HepG2 (cell line): ENCODE measurements at regions not wholly inside any gene's neighbourhood (a gene's known extent, or its start where the extent isn't known, plus 50 kb on each side); places are given as distances from the start of the nearest gene placed in this dataset.

ENCODE experiments used
- ATAC-seq: fragments of 200-7000 bp; cut with Tn5 transposase; 3 replicates; pipeline ENCODE4 v1.9.1; 2020; ENCODE audit warnings: mild to moderate bottlenecking, moderate library complexity
- BruUV-seq: library from RNA; stranded (reverse); fragments of 400-500 nt; replicated peaks from 2 replicates; lab custom pipeline; 2021; lab: Mats Ljungman, UMichigan
- CTCF ChIA-PET: fragments of 300-600 bp; formaldehyde crosslinking; extraction: SDS; loops from one replicate; lab custom pipeline; 2021; ENCODE audit warnings: low total read pairs, inconsistent platforms, low intra/inter-chr PET ratio; lab: Yijun Ruan, JAX
- POLR2A ChIA-PET: fragments of 350-600 bp; sonication (Branson Sonifier 250); formaldehyde crosslinking; loops from one replicate; lab custom pipeline; 2020; ENCODE audit warnings: antibody characterized with exemption, inconsistent platforms; lab: Yijun Ruan, JAX
- DNase-seq: peaks from one replicate; pipeline ENCODE4 v3.0.0-alpha.2; 2015; ENCODE audit warnings: low spot score
- FAIRE-seq: peaks from 3 replicates; lab custom pipeline; 2011; peaks lifted over from hg19 to GRCh38; lab: Jason Lieb, UNC
- H2AFZ ChIP-seq: one replicate; pipeline ENCODE4 v1.6.1; 2011; ENCODE audit warnings: low read length, inconsistent platforms
- H3K27ac ChIP-seq: fragments of 300-600 bp; 3 replicates; pipeline ENCODE4 v1.8.0; 2011; ENCODE audit warnings: mixed run types, mild to moderate bottlenecking, mixed read lengths, low read length, inconsistent platforms; ENCODE audit not compliant: insufficient read depth; ENCODE audit errors: extremely low read length
- H3K27me3 ChIP-seq, 2 experiments: fragments of 200-600 bp in 1 of 2; 2 replicates in 1 of 2; 3 replicates in 1 of 2; pipeline versions ENCODE4 v1.6.0 to v1.8.0; 2011; ENCODE audit warnings: low read length in 2 of 2, mild to moderate bottlenecking in 2 of 2, moderate library complexity in 2 of 2, inconsistent platforms in 1 of 2; ENCODE audit not compliant: insufficient read depth in 2 of 2, control insufficient read depth in 1 of 2
- H3K36me3 ChIP-seq, 2 experiments: fragments of 200-600 bp in 1 of 2; replicated peaks in 1 of 2; 2 replicates in 1 of 2; 3 replicates in 1 of 2; pipeline versions ENCODE4 v1.5.1 to v1.8.0; 2011; ENCODE audit warnings: low read length in 2 of 2, inconsistent platforms in 1 of 2; ENCODE audit not compliant: insufficient read depth in 2 of 2, control insufficient read depth in 1 of 2
- H3K4me1 ChIP-seq: 2 replicates; pipeline ENCODE4 v1.5.1; 2012; ENCODE audit warnings: low read length, inconsistent platforms; ENCODE audit not compliant: insufficient read depth
- H3K4me2 ChIP-seq: 2 replicates; pipeline ENCODE4 v1.6.0; 2011; ENCODE audit warnings: low read depth, low read length, inconsistent platforms
- H3K4me3 ChIP-seq, 3 experiments: fragments of 200-600 bp in 1 of 3; sonication (generic), shearing (Covaris generic) in 1 of 3; replicated peaks in 1 of 3; 2 replicates each; pipeline ENCODE4 v1.5.1; 2011 to 2016; ENCODE audit warnings: low read length in 3 of 3, inconsistent platforms in 2 of 3, low read depth in 2 of 3, mild to moderate bottlenecking in 2 of 3, control low read depth in 1 of 3, mixed read lengths in 1 of 3; ENCODE audit not compliant: insufficient read depth in 1 of 3
- H3K79me2 ChIP-seq: one replicate; pipeline ENCODE4 v1.6.1; 2011; ENCODE audit warnings: low read length, inconsistent platforms; ENCODE audit not compliant: insufficient read depth
- H3K9ac ChIP-seq: 2 replicates; pipeline ENCODE4 v1.6.0; 2011; ENCODE audit warnings: mild to moderate bottlenecking, low read depth, low read length, inconsistent platforms; ENCODE audit not compliant: insufficient read depth
- H3K9me3 ChIP-seq: 2 replicates; pipeline ENCODE4 v1.5.1; 2012; ENCODE audit warnings: mild to moderate bottlenecking, low read length
- H4K20me1 ChIP-seq: 2 replicates; pipeline ENCODE4 v1.6.0; 2011; ENCODE audit warnings: inconsistent platforms, mild to moderate bottlenecking, low read length, moderate library complexity; ENCODE audit not compliant: insufficient read depth
- ELF3 ChIP-seq: IDR thresholded peaks from 2 replicates; pipeline ENCODE4 v1.6.1; 2016; ENCODE audit warnings: missing genetic modification reagents, missing compliant biosample characterization
- HNRNPLL ChIP-seq: fragments of 200-400 bp; formaldehyde crosslinking; IDR thresholded peaks from 2 replicates; pipeline ENCODE4 v1.6.1; 2017; ENCODE audit warnings: mild to moderate bottlenecking, low read depth, low read length; ENCODE audit not compliant: poor library complexity, severe bottlenecking
- NCOA1 ChIP-seq: sonication (generic); formaldehyde crosslinking; IDR thresholded peaks from 2 replicates; pipeline ENCODE4 v1.9.0; 2021; ENCODE audit warnings: missing genetic modification reagents
- NR2C2 ChIP-seq: sonication (generic); formaldehyde crosslinking; IDR thresholded peaks from 2 replicates; pipeline ENCODE4 v1.4.0; 2020; ENCODE audit warnings: missing genetic modification reagents, mild to moderate bottlenecking, moderate library complexity, borderline replicate concordance
- PAX8 ChIP-seq: sonication (generic); formaldehyde crosslinking; IDR thresholded peaks from 2 replicates; pipeline ENCODE4 v1.8.0; 2022; ENCODE audit warnings: mild to moderate bottlenecking, missing genetic modification reagents, borderline replicate concordance
- PLRG1 ChIP-seq: fragments of 450-650 bp; conservative IDR thresholded peaks from 2 replicates; pipeline ENCODE4 v1.6.1; 2016
- PTBP1 ChIP-seq: fragments of 200-400 bp; formaldehyde crosslinking; IDR thresholded peaks from 2 replicates; pipeline ENCODE4 v1.6.1; 2018; ENCODE audit warnings: low read length, low read depth; ENCODE audit not compliant: poor library complexity, severe bottlenecking
- ZNF430 ChIP-seq: sonication (generic); formaldehyde crosslinking; IDR thresholded peaks from 2 replicates; pipeline ENCODE4 v1.9.0; 2021; ENCODE audit warnings: mild to moderate bottlenecking, missing genetic modification reagents
- WGBS: methylation state at CpG from one replicate; pipeline ENCODE4 v1.1.6; 2017; ENCODE audit warnings: low lambda C conversion rate; 5-methylcytosine and 5-hydroxymethylcytosine counted together
- in situ Hi-C: cut with HindIII; loops from 2 replicates; pipeline ENCODE4 v1.10.0; 2017; ENCODE audit warnings: low pct_unique_long_range_greater_than_20kb; ENCODE audit not compliant: extremely low pct_ligation_motif_present
- intact Hi-C: fragments of 100-400 bp; cut with micrococcal nuclease; formaldehyde crosslinking; loops from one replicate; pipeline ENCODE4 v1.10.0; 2022; ENCODE audit not compliant: unreplicated experiment
- TF ChIP-seq, protein P1 (sequence below): sonication (generic); formaldehyde crosslinking; IDR thresholded peaks from 2 replicates; pipeline ENCODE4 v1.4.0; 2020; ENCODE audit warnings: missing genetic modification reagents
- TF ChIP-seq, protein P2 (sequence below): sonication (generic); formaldehyde crosslinking; IDR thresholded peaks from 2 replicates; pipeline ENCODE4 v1.4.0; 2020; ENCODE audit warnings: low read depth, mild to moderate bottlenecking, missing genetic modification reagents
- TF ChIP-seq, protein P3 (sequence below): sonication (generic); formaldehyde crosslinking; IDR thresholded peaks from 2 replicates; pipeline ENCODE4 v1.8.0; 2022; ENCODE audit warnings: missing genetic modification reagents, mild to moderate bottlenecking, inconsistent platforms, borderline replicate concordance
- TF ChIP-seq, protein P4 (sequence below): sonication (generic); formaldehyde crosslinking; IDR thresholded peaks from 2 replicates; pipeline ENCODE4 v1.4.0; 2020; ENCODE audit warnings: missing genetic modification reagents

DNA sequence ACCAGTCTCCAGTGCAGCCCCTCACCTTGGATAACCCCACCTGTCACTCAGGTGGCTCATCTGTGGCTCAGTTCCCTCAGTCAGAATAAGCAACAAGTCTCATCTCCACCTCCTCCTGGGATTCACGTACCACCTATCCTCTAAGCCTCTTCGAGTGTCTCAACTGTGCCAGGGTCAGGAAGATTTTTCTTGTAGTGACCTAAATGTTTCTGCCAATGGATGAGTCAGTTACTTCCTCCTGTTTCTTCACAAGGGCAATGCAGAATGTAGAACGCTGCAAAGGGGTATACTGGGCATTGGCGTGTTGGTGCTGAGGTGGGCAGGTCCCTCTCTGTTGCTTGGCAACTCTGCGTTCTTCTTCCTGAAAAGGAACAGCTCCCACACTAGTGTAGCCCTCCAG is 213.3 kb upstream of the CXCR4 start:
- no TSS peak for BruUV-seq
- in situ Hi-C loops (no loop called here), intact Hi-C loops (no loop called here)
- H3K4me2 ChIP-seq, result no peak overlapping the region
- H3K27ac ChIP-seq, result no peak overlapping the region
- no peaks in the 10 kb centered on the region for H4K20me1 ChIP-seq
- H3K4me3 ChIP-seq, result no peak overlapping the region
- FAIRE-seq (no peak), ATAC-seq (no peak), DNase-seq (no peak)
- no peaks in the 10 kb centered on the region for H3K36me3 ChIP-seq
- ChIA-PET CTCF (no interaction called here), POLR2A (no interaction called here)
- H3K9ac ChIP-seq, result no peak overlapping the region
- H3K27me3 ChIP-seq, result no peaks in the 10 kb centered on the region
- H3K4me1 ChIP-seq, result no peaks in the 10 kb centered on the region
- no peak for TF ChIP-seq PTBP1
- no peak for TF ChIP-seq HNRNPLL
- TF ChIP-seq, protein P1, sequence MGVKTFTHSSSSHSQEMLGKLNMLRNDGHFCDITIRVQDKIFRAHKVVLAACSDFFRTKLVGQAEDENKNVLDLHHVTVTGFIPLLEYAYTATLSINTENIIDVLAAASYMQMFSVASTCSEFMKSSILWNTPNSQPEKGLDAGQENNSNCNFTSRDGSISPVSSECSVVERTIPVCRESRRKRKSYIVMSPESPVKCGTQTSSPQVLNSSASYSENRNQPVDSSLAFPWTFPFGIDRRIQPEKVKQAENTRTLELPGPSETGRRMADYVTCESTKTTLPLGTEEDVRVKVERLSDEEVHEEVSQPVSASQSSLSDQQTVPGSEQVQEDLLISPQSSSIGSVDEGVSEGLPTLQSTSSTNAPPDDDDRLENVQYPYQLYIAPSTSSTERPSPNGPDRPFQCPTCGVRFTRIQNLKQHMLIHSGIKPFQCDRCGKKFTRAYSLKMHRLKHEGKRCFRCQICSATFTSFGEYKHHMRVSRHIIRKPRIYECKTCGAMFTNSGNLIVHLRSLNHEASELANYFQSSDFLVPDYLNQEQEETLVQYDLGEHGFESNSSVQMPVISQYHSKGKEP, result no peak
- no peak for TF ChIP-seq PAX8 (CRISPR knock-in tag)
- TF ChIP-seq NCOA1 (CRISPR knock-in tag), result no peak
- TF ChIP-seq NR2C2 (CRISPR knock-in tag), result no peak
- TF ChIP-seq, protein P2, sequence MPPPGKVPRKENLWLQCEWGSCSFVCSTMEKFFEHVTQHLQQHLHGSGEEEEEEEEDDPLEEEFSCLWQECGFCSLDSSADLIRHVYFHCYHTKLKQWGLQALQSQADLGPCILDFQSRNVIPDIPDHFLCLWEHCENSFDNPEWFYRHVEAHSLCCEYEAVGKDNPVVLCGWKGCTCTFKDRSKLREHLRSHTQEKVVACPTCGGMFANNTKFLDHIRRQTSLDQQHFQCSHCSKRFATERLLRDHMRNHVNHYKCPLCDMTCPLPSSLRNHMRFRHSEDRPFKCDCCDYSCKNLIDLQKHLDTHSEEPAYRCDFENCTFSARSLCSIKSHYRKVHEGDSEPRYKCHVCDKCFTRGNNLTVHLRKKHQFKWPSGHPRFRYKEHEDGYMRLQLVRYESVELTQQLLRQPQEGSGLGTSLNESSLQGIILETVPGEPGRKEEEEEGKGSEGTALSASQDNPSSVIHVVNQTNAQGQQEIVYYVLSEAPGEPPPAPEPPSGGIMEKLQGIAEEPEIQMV (CRISPR knock-in tag), result no peak
- TF ChIP-seq, protein P3, sequence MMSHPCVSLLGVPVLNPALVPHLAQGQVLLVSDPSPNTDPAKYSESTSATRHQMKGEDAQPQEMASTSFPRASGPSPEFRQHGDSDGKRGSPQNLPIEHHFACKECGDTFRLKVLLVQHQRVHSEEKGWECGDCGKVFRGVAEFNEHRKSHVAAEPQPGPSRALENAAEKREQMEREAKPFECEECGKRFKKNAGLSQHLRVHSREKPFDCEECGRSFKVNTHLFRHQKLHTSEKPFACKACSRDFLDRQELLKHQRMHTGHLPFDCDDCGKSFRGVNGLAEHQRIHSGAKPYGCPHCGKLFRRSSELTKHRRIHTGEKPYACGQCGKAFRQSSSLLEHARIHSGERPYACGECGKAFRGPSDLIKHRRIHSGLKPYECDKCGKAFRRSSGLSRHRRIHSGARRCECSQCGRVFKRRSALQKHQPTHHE (CRISPR knock-in tag), result no peak
- TF ChIP-seq ELF3 (CRISPR knock-in tag), result no peak
- TF ChIP-seq, protein P4, sequence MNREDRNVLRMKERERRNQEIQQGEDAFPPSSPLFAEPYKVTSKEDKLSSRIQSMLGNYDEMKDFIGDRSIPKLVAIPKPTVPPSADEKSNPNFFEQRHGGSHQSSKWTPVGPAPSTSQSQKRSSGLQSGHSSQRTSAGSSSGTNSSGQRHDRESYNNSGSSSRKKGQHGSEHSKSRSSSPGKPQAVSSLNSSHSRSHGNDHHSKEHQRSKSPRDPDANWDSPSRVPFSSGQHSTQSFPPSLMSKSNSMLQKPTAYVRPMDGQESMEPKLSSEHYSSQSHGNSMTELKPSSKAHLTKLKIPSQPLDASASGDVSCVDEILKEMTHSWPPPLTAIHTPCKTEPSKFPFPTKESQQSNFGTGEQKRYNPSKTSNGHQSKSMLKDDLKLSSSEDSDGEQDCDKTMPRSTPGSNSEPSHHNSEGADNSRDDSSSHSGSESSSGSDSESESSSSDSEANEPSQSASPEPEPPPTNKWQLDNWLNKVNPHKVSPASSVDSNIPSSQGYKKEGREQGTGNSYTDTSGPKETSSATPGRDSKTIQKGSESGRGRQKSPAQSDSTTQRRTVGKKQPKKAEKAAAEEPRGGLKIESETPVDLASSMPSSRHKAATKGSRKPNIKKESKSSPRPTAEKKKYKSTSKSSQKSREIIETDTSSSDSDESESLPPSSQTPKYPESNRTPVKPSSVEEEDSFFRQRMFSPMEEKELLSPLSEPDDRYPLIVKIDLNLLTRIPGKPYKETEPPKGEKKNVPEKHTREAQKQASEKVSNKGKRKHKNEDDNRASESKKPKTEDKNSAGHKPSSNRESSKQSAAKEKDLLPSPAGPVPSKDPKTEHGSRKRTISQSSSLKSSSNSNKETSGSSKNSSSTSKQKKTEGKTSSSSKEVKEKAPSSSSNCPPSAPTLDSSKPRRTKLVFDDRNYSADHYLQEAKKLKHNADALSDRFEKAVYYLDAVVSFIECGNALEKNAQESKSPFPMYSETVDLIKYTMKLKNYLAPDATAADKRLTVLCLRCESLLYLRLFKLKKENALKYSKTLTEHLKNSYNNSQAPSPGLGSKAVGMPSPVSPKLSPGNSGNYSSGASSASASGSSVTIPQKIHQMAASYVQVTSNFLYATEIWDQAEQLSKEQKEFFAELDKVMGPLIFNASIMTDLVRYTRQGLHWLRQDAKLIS (CRISPR knock-in tag), result no peak
- TF ChIP-seq PLRG1, result no peak
- no peak for TF ChIP-seq ZNF430 (CRISPR knock-in tag)
- H3K79me2 ChIP-seq, result no peaks in the 10 kb centered on the region
- H2AFZ ChIP-seq, result no peak overlapping the region
- WGBS, result 34% methylated on average over 5 of the region's 5 CpGs
- H3K9me3 ChIP-seq, result no peaks in the 10 kb centered on the region
